Activated CD4-positive, alpha-beta memory T cell treated with anti-CD3 and anti-CD28 coated beads, Interleukin-2, amount 10 ng/mL, durations not matched to agents 7 days and 5 days (primary cell): ENCODE measurements at regions not wholly inside any gene's neighbourhood (a gene's known extent, or its start where the extent isn't known, plus 50 kb on each side); places are given as distances from the start of the nearest gene placed in this dataset.
"Not testable (repeated sequence)": the region's sequence is repeated elsewhere in the genome, so short reads cannot be mapped to it uniquely, and the experiment has no call there.

ENCODE experiments used
- CTCF ChIA-PET: fragments of 350-600 bp; sonication (Branson Sonifier 250); formaldehyde crosslinking; loops from one replicate; lab custom pipeline; 2021; ENCODE audit warnings: antibody characterized with exemption, inconsistent platforms; lab: Charles Lee
- POLR2A ChIA-PET: fragments of 350-600 bp; sonication (Branson Sonifier 250); formaldehyde crosslinking; loops from one replicate; lab custom pipeline; 2021; ENCODE audit warnings: antibody characterized with exemption; lab: Charles Lee
- DNase-seq: peaks from one replicate; pipeline ENCODE4 v3.0.0-alpha.2; 2020
- H3K27ac Mint-ChIP-seq: one replicate; pipeline ENCODE4 v1.8.0; 2021; ENCODE audit warnings: mild to moderate bottlenecking, mixed read lengths
- H3K27me3 Mint-ChIP-seq: one replicate; pipeline ENCODE4 v1.8.0; 2021; ENCODE audit warnings: mixed read lengths
- H3K36me3 Mint-ChIP-seq: one replicate; pipeline ENCODE4 v1.8.0; 2021; ENCODE audit warnings: low read depth, mixed read lengths
- H3K4me1 Mint-ChIP-seq: one replicate; pipeline ENCODE4 v1.8.0; 2021; ENCODE audit warnings: mixed read lengths
- H3K4me3 Mint-ChIP-seq: one replicate; pipeline ENCODE4 v1.8.0; 2021; ENCODE audit warnings: mild to moderate bottlenecking, mixed read lengths
- H3K9me3 Mint-ChIP-seq: one replicate; pipeline ENCODE4 v1.8.0; 2021; ENCODE audit warnings: mixed read lengths

GRCh38 chr11:8760896-8761295, 78.3 kb downstream of the RPL27A start:
- no peaks in the 10 kb centered on the region for H3K36me3 Mint-ChIP-seq
- H3K9me3 Mint-ChIP-seq: no peaks in the 10 kb centered on the region
- no peak for DNase-seq
- H3K4me1 Mint-ChIP-seq: no peaks in the 10 kb centered on the region
- no peak overlapping the region for H3K4me3 Mint-ChIP-seq
- CTCF ChIA-PET: interaction anchor here (0.6 kb wide), 1 partner anchor 318 kb away, joined by 3 read pairs; no protein-coding TSS in a partner anchor
- H3K27ac Mint-ChIP-seq: no peak overlapping the region
- no peaks in the 10 kb centered on the region for H3K27me3 Mint-ChIP-seq
- POLR2A ChIA-PET: no interaction called here

GRCh38 chr11:8763070-8763685, 80.6 kb downstream of the RPL27A start:
- no peaks in the 10 kb centered on the region for H3K36me3 Mint-ChIP-seq
- H3K27ac Mint-ChIP-seq: no peak overlapping the region
- H3K27me3 Mint-ChIP-seq: no peaks in the 10 kb centered on the region
- no peaks in the 10 kb centered on the region for H3K4me1 Mint-ChIP-seq
- no peak overlapping the region for H3K4me3 Mint-ChIP-seq
- no peak for DNase-seq
- H3K9me3 Mint-ChIP-seq: no peaks in the 10 kb centered on the region
- POLR2A ChIA-PET: no interaction called here
- CTCF ChIA-PET: no interaction called here

- Mint-ChIP-seq H3K4me1 (no peaks in the 10 kb centered on the region), H3K9me3 (no peaks in the 10 kb centered on the region), H3K4me3 (no peak overlapping the region), H3K36me3 (no peaks in the 10 kb centered on the region), H3K27me3 (no peaks in the 10 kb centered on the region), H3K27ac (no peak overlapping the region)
- POLR2A ChIA-PET: no interaction called here
- DNase-seq: no peak
- CTCF ChIA-PET: no interaction called here
Measured at GRCh38 chr11:8765294-8765693, 82.7 kb downstream of the RPL27A start.

GRCh38 chr11:8766043-8766987, 83.7 kb downstream of the RPL27A start:
- H3K4me3 Mint-ChIP-seq: no peak overlapping the region
- H3K4me1 Mint-ChIP-seq: no peaks in the 10 kb centered on the region
- ChIA-PET POLR2A (no interaction called here), CTCF (no interaction called here)
- H3K9me3 Mint-ChIP-seq: no peaks in the 10 kb centered on the region
- no peak overlapping the region for H3K27ac Mint-ChIP-seq
- H3K36me3 Mint-ChIP-seq: no peaks in the 10 kb centered on the region
- H3K27me3 Mint-ChIP-seq: no peaks in the 10 kb centered on the region
- no peak for DNase-seq

- Mint-ChIP-seq H3K4me1 (no peaks in the 10 kb centered on the region), H3K36me3 (no peaks in the 10 kb centered on the region), H3K9me3 (no peaks in the 10 kb centered on the region), H3K27ac (no peak overlapping the region), H3K27me3 (no peaks in the 10 kb centered on the region), H3K4me3 (no peak overlapping the region)
- no peak for DNase-seq
- ChIA-PET CTCF (no interaction called here), POLR2A (no interaction called here)
Measured at GRCh38 chr11:8766988-8767374, 84.4 kb downstream of the RPL27A start.

GRCh38 chr11:8767466-8768142, 85.0 kb downstream of the RPL27A start:
- Mint-ChIP-seq H3K9me3 (no peaks in the 10 kb centered on the region), H3K36me3 (no peaks in the 10 kb centered on the region), H3K27ac (no peak overlapping the region), H3K4me3 (no peak overlapping the region), H3K4me1 (no peaks in the 10 kb centered on the region), H3K27me3 (no peaks in the 10 kb centered on the region)
- DNase-seq: no peak
- ChIA-PET POLR2A (no interaction called here), CTCF (interaction anchor here (0.6 kb wide), 1 partner anchor 134 kb away, joined by 3 read pairs; no protein-coding TSS in a partner anchor)

- no peak for DNase-seq
- POLR2A ChIA-PET: no interaction called here
Measured at GRCh38 chr11:8768625-8769333, 86.2 kb downstream of the RPL27A start.

GRCh38 chr11:8772571-8773519, 90.3 kb downstream of the RPL27A start:
- Mint-ChIP-seq H3K27me3 (no peaks in the 10 kb centered on the region), H3K9me3 (no peaks in the 10 kb centered on the region), H3K4me1 (peaks cover 5% of the 10 kb centered on the region), H3K36me3 (no peaks in the 10 kb centered on the region), H3K4me3 (no peak overlapping the region), H3K27ac (no peak overlapping the region)
- DNase-seq: no peak
- CTCF ChIA-PET: no interaction called here
- POLR2A ChIA-PET: no interaction called here

More at GRCh38 chr11:8768625-8769333, 86.2 kb downstream of the RPL27A start:
- Mint-ChIP-seq H3K4me1 (peaks cover 2% of the 10 kb centered on the region), H3K9me3 (no peaks in the 10 kb centered on the region), H3K4me3 (no peak overlapping the region), H3K36me3 (no peaks in the 10 kb centered on the region), H3K27me3 (no peaks in the 10 kb centered on the region), H3K27ac (no peak overlapping the region)
- CTCF ChIA-PET: interaction anchor here (1.0 kb wide), 1 partner anchor 191 kb away, joined by 3 read pairs; no protein-coding TSS in a partner anchor

GRCh38 chr11:8773916-8774539, 91.4 kb downstream of the RPL27A start:
- H3K4me1 Mint-ChIP-seq: peaks cover 5% of the 10 kb centered on the region
- POLR2A ChIA-PET: no interaction called here

GRCh38 chr11:8774916-8775315, 92.3 kb downstream of the RPL27A start:
- DNase-seq, H3K4me1 Mint-ChIP-seq, POLR2A ChIA-PET, H3K27me3 Mint-ChIP-seq, H3K36me3 Mint-ChIP-seq, H3K4me3 Mint-ChIP-seq, CTCF ChIA-PET, H3K27ac Mint-ChIP-seq, H3K9me3 Mint-ChIP-seq: not testable (repeated sequence)

More at GRCh38 chr11:8773916-8774539, 91.4 kb downstream of the RPL27A start:
- Mint-ChIP-seq H3K27me3 (no peaks in the 10 kb centered on the region), H3K36me3 (no peaks in the 10 kb centered on the region), H3K4me3 (no peak overlapping the region), H3K27ac (no peak overlapping the region), H3K9me3 (no peaks in the 10 kb centered on the region)
- DNase-seq: no peak
- CTCF ChIA-PET: no interaction called here

- Mint-ChIP-seq H3K4me1 (peaks cover 5% of the 10 kb centered on the region), H3K36me3 (no peaks in the 10 kb centered on the region), H3K27me3 (peaks cover 4% of the 10 kb centered on the region), H3K4me3 (no peak overlapping the region), H3K9me3 (no peaks in the 10 kb centered on the region), H3K27ac (no peak overlapping the region)
- no peak for DNase-seq
- ChIA-PET CTCF (no interaction called here), POLR2A (no interaction called here)
Measured at GRCh38 chr11:8775332-8775731, 92.7 kb downstream of the RPL27A start.
